A673 (cell line): ENCODE measurements at regions not wholly inside any gene's neighbourhood (a gene's known extent, or its start where the extent isn't known, plus 50 kb on each side); places are given as distances from the start of the nearest gene placed in this dataset.

Source experiments
- BruUV-seq: library from RNA; stranded (reverse); fragments of 400-500 nt; replicated peaks from 2 replicates; lab custom pipeline; 2021; lab: Mats Ljungman, UMichigan
- CTCF ChIA-PET: fragments of 300-600 bp; sonication (Branson Sonifier 250); formaldehyde crosslinking; loops from one replicate; lab custom pipeline; 2022; ENCODE audit warnings: antibody characterized with exemption; lab: Charles Lee
- POLR2A ChIA-PET: fragments of 300-600 bp; sonication (Branson Sonifier 250); formaldehyde crosslinking; loops from one replicate; lab custom pipeline; 2022; ENCODE audit warnings: antibody characterized with exemption; ENCODE audit not compliant: low non-redundant PET; lab: Charles Lee
- DNase-seq: peaks from one replicate; pipeline ENCODE4 v3.0.0-alpha.2; 2015; ENCODE audit warnings: low spot score
- H3K27ac ChIP-seq: fragments of 200-600 bp; sonication (generic); 2 replicates; pipeline ENCODE4 v1.5.1; 2016; ENCODE audit warnings: mixed run types, low read depth, mild to moderate bottlenecking, mixed read lengths, antibody characterized with exemption, low read length; ENCODE audit not compliant: poor library complexity, severe bottlenecking
- H3K27me3 ChIP-seq: fragments of 200-600 bp; sonication (generic); replicated peaks from 2 replicates; pipeline ENCODE4 v1.6.1; 2017; ENCODE audit warnings: mixed run types, low read depth, mild to moderate bottlenecking, mixed read lengths, antibody characterized with exemption, low read length; ENCODE audit not compliant: insufficient read depth, poor library complexity
- H3K36me3 ChIP-seq: fragments of 200-600 bp; sonication (generic); 2 replicates; pipeline ENCODE4 v1.6.1; 2016; ENCODE audit warnings: mixed run types, mild to moderate bottlenecking, mixed read lengths, antibody characterized with exemption, low read length; ENCODE audit not compliant: insufficient read depth, poor library complexity, severe bottlenecking
- H3K4me1 ChIP-seq: fragments of 200-600 bp; sonication (generic); 2 replicates; pipeline ENCODE4 v1.6.1; 2017; ENCODE audit warnings: mixed run types, mild to moderate bottlenecking, mixed read lengths, antibody characterized with exemption, low read length; ENCODE audit not compliant: insufficient read depth, poor library complexity, severe bottlenecking
- H3K4me3 ChIP-seq: fragments of 200-600 bp; sonication (generic); 2 replicates; pipeline ENCODE4 v1.5.1; 2016; ENCODE audit warnings: low read depth, mixed run types, mild to moderate bottlenecking, mixed read lengths, low read length; ENCODE audit not compliant: poor library complexity, severe bottlenecking
- H3K9me3 ChIP-seq: fragments of 200-600 bp; sonication (generic); 2 replicates; pipeline ENCODE4 v1.6.1; 2016; ENCODE audit warnings: mixed run types, low read depth, mild to moderate bottlenecking, mixed read lengths, antibody characterized with exemption, low read length; ENCODE audit not compliant: poor library complexity, severe bottlenecking
- CTCF ChIP-seq: fragments of 300-800, 200-600 bp; sonication (generic); conservative IDR thresholded peaks from 2 replicates; pipeline ENCODE4 v1.5.1; 2017; ENCODE audit warnings: low read depth, mild to moderate bottlenecking, antibody characterized with exemption, low read length, moderate library complexity, mixed read lengths
- EZH2 ChIP-seq: fragments of 200-600 bp; sonication (generic); IDR thresholded peaks from 2 replicates; pipeline ENCODE4 v1.6.1; 2017; ENCODE audit warnings: borderline replicate concordance, low read depth, mild to moderate bottlenecking, mixed read lengths, antibody characterized with exemption, low read length; ENCODE audit not compliant: poor library complexity, severe bottlenecking
- intact Hi-C: fragments of 100-400 bp; cut with micrococcal nuclease; formaldehyde crosslinking; loops from one replicate; pipeline ENCODE4 v1.10.0; 2022; ENCODE audit not compliant: unreplicated experiment

GRCh38 chr4:27154706-27155105 lies 294.1 kb downstream of the STIM2 start:
- no peaks in the 10 kb centered on the region for H3K27me3 ChIP-seq
- H3K4me1 ChIP-seq = no peaks in the 10 kb centered on the region
- TF ChIP-seq CTCF (no peak), EZH2 (no peak)
- intact Hi-C loops = no loop called here
- BruUV-seq = no TSS peak
- no peak overlapping the region for H3K27ac ChIP-seq
- H3K4me3 ChIP-seq = no peak overlapping the region
- H3K36me3 ChIP-seq = no peaks in the 10 kb centered on the region
- no peaks in the 10 kb centered on the region for H3K9me3 ChIP-seq
- POLR2A ChIA-PET = no interaction called here
- CTCF ChIA-PET = no interaction called here
- no peak for DNase-seq

GRCh38 chr4:27161191-27161590 lies 300.6 kb downstream of the STIM2 start:
- H3K27me3 ChIP-seq = no peaks in the 10 kb centered on the region
- H3K9me3 ChIP-seq = no peaks in the 10 kb centered on the region
- ChIA-PET CTCF (no interaction called here), POLR2A (no interaction called here)
- no peak for DNase-seq
- H3K27ac ChIP-seq = no peak overlapping the region
- intact Hi-C loops = no loop called here
- no peaks in the 10 kb centered on the region for H3K4me1 ChIP-seq
- no TSS peak for BruUV-seq
- H3K36me3 ChIP-seq = no peaks in the 10 kb centered on the region
- TF ChIP-seq EZH2 (no peak), CTCF (no peak)
- H3K4me3 ChIP-seq = no peak overlapping the region

- BruUV-seq = no TSS peak
- H3K4me1 ChIP-seq = no peaks in the 10 kb centered on the region
- CTCF ChIA-PET = no interaction called here
These were observed 308.1 kb downstream of the STIM2 start for GRCh38 chr4:27168783-27169182.

More at GRCh38 chr4:27168783-27169182, 308.1 kb downstream of the STIM2 start:
- Histone ChIP-seq H3K4me3 (no peak overlapping the region), H3K27ac (no peak overlapping the region), H3K36me3 (no peaks in the 10 kb centered on the region), H3K27me3 (no peaks in the 10 kb centered on the region), H3K9me3 (no peaks in the 10 kb centered on the region)
- POLR2A ChIA-PET = no interaction called here
- DNase-seq = no peak
- intact Hi-C loops = no loop called here
- no peak for TF ChIP-seq EZH2
- no peak for TF ChIP-seq CTCF
